Prostate gland (tissue), 2 donors: ENCODE measurements at regions not wholly inside any gene's neighbourhood (a gene's known extent, or its start where the extent isn't known, plus 50 kb on each side); places are given as distances from the start of the nearest gene placed in this dataset.

Experiments used
- DNase-seq: peaks from one replicate; pipeline ENCODE4 v3.0.0-alpha.2; 2019; ENCODE audit warnings: low spot score
- H3K27ac ChIP-seq, 2 donors: fragments of 200-600 bp; sonication (generic); 2 replicates each; pipeline ENCODE4 v1.5.1; 2017 to 2019
- H3K27me3 ChIP-seq: fragments of 200-600 bp; sonication (generic); replicated peaks from 2 replicates; pipeline ENCODE4 v1.5.1; 2019; ENCODE audit not compliant: insufficient read depth
- H3K36me3 ChIP-seq, 2 donors: fragments of 200-600 bp; sonication (generic); 1 replicate in 1 of 2; 2 replicates in 1 of 2; pipeline versions ENCODE4 v1.5.1 to v1.8.1; 2017 to 2019
- H3K4me1 ChIP-seq: fragments of 200-600 bp; sonication (generic); replicated peaks from 2 replicates; pipeline ENCODE4 v1.5.1; 2019
- H3K4me3 ChIP-seq, 2 donors: fragments of 200-600 bp; sonication (generic); 2 replicates each; pipeline ENCODE4 v1.5.1; 2017 to 2019
- H3K9me3 ChIP-seq: fragments of 200-600 bp; sonication (generic); 2 replicates; pipeline ENCODE4 v1.5.1; 2017
- CTCF ChIP-seq, 4 experiments: fragments of 200-600 bp in 2 of 4; fragments of 450-650 bp in 2 of 4; sonication (generic) in 2 of 4; IDR thresholded peaks; 1 replicate in 3 of 4; 2 replicates in 1 of 4; pipeline ENCODE4 v1.5.1; 2016 to 2019; ENCODE audit warnings: antibody characterized with exemption in 4 of 4, mild to moderate bottlenecking in 2 of 4, moderate library complexity in 2 of 4
- POLR2A ChIP-seq: fragments of 450-650 bp; IDR thresholded peaks from one replicate; pipeline ENCODE4 v1.6.1; 2016; ENCODE audit warnings: antibody characterized with exemption, mild to moderate bottlenecking
- POLR2AphosphoS5 ChIP-seq: sonication (generic); formaldehyde crosslinking; IDR thresholded peaks from one replicate; pipeline ENCODE4 v1.6.1; 2017; ENCODE audit warnings: antibody characterized with exemption
- WGBS: methylation state at CpG from one replicate; pipeline ENCODE4 v1.1.5; 2018; 5-methylcytosine and 5-hydroxymethylcytosine counted together
- intact Hi-C: fragments of 100-400 bp; cut with DNase I; formaldehyde crosslinking; loops from one replicate; pipeline ENCODE4 v1.14.2; 2022

GRCh38 chr9:1115370-1115769 lies 65.2 kb downstream of the DMRT2 start:
- Histone ChIP-seq H3K4me1 (no peaks in the 10 kb centered on the region), H3K9me3 (no peaks in the 10 kb centered on the region), H3K27me3 (no peaks in the 10 kb centered on the region), H3K27ac (no peak overlapping the region), H3K36me3 (no peaks in the 10 kb centered on the region), H3K4me3 (no peak overlapping the region)
- intact Hi-C loops, result no loop called here
- TF ChIP-seq CTCF (IDR thresholded peaks at IDR 0.05) (no peak), POLR2A (no peak), POLR2AphosphoS5 (no peak)
- WGBS, result 54% methylated on average over 3 of the region's 3 CpGs
- DNase-seq, result no peak

- WGBS, result 100% methylated on average over 1 of the region's 1 CpG
- Histone ChIP-seq H3K9me3 (no peaks in the 10 kb centered on the region), H3K4me3 (no peak overlapping the region), H3K4me1 (no peaks in the 10 kb centered on the region), H3K27me3 (no peaks in the 10 kb centered on the region), H3K27ac (no peak overlapping the region), H3K36me3 (no peaks in the 10 kb centered on the region)
- DNase-seq, result no peak
- no peak for TF ChIP-seq CTCF (IDR thresholded peaks at IDR 0.05)
- intact Hi-C loops, result no loop called here
Measured at GRCh38 chr9:1117439-1117838, 67.3 kb downstream of the DMRT2 start.

- Histone ChIP-seq H3K27ac (no peak overlapping the region), H3K9me3 (no peaks in the 10 kb centered on the region), H3K4me3 (no peak overlapping the region), H3K4me1 (no peaks in the 10 kb centered on the region), H3K27me3 (no peaks in the 10 kb centered on the region), H3K36me3 (no peaks in the 10 kb centered on the region)
- 64% methylated on average over 6 of the region's 6 CpGs for WGBS
- DNase-seq, result no peak
- no peak for TF ChIP-seq POLR2AphosphoS5
- TF ChIP-seq POLR2A, result no peak
- TF ChIP-seq CTCF (IDR thresholded peaks at IDR 0.05), result no peak
- intact Hi-C loops, result no loop called here
Measured at GRCh38 chr9:1120500-1121165, 70.5 kb downstream of the DMRT2 start.

- H3K27me3 ChIP-seq, result no peaks in the 10 kb centered on the region
- WGBS, result 33% methylated on average over 2 of the region's 2 CpGs
- no peaks in the 10 kb centered on the region for H3K4me1 ChIP-seq
- no peaks in the 10 kb centered on the region for H3K36me3 ChIP-seq
- intact Hi-C loops, result no loop called here
- H3K9me3 ChIP-seq, result no peaks in the 10 kb centered on the region
- TF ChIP-seq POLR2AphosphoS5 (no peak), CTCF (IDR thresholded peaks at IDR 0.05) (no peak), POLR2A (no peak)
- no peak for DNase-seq
- H3K4me3 ChIP-seq, result no peak overlapping the region
- H3K27ac ChIP-seq, result no peak overlapping the region
Measured at GRCh38 chr9:1125741-1126140, 75.6 kb downstream of the DMRT2 start.

- no peak for DNase-seq
- Histone ChIP-seq H3K27me3 (no peaks in the 10 kb centered on the region), H3K4me1 (no peaks in the 10 kb centered on the region), H3K4me3 (no peak overlapping the region), H3K27ac (no peak overlapping the region), H3K36me3 (no peaks in the 10 kb centered on the region), H3K9me3 (no peaks in the 10 kb centered on the region)
- intact Hi-C loops, result no loop called here
- WGBS, result 81% methylated on average over 1 of the region's 1 CpG
- TF ChIP-seq CTCF (IDR thresholded peaks at IDR 0.05), result no peak
Measured at GRCh38 chr9:1128046-1128445, 77.9 kb downstream of the DMRT2 start.
